ENCODE measurements at regions not wholly inside any gene's neighbourhood (a gene's known extent, or its start where the extent isn't known, plus 50 kb on each side); places are given as distances from the start of the nearest gene placed in this dataset.

DNA sequence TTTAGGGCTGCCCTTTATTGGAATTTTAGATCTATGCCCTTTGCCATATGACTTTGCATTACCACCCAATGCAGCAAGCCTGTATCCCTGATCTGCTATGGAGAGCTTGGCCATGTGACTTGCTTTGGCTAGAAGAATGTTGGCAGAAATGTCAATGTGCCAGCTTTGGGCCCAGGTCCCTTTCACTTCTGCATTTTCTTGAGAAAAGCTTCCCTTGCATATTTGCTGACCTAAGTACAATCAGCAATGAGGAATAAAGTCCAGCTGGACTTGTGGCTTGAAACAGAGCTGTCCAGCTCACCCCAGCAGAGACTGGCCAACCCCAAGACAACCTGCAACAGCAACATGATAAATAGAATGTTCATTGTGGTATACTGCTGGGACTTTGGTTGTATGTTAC is 135.9 kb downstream of the PAH start:
- no peak for DNase-seq

- DNase-seq, result no peak
Measured at GRCh38 chr12:102776041-102776440, 141.0 kb downstream of the PAH start.

DNA sequence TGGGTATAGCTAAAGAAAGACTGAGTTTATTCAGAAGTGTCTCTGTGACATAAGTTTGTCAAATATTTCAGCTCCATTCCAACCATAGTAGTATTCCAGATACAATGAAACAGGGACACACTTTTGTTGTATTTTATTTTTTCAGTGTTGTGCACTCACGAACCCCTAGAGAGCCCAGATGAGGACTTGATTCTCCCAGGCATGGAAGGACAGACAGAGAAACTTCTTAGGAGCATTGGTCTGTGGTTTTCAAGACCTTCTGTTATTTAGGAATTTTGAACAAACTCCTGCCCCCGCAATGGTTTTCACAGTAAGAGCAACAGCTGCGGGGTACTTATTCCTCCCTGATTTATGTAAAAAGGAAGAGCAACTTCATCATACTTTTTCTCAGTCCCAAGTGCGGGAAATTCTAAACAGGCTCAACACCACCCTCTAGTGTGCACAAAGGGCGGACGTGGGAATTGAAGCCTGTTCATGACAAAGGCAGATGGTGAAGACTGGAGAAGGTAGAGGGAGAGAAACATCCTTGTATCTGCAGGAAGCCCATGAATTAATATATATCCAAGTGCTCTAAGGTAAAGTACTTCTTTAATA is 147.6 kb downstream of the PAH start:
- DNase-seq, result peak; percentile 49

DNA sequence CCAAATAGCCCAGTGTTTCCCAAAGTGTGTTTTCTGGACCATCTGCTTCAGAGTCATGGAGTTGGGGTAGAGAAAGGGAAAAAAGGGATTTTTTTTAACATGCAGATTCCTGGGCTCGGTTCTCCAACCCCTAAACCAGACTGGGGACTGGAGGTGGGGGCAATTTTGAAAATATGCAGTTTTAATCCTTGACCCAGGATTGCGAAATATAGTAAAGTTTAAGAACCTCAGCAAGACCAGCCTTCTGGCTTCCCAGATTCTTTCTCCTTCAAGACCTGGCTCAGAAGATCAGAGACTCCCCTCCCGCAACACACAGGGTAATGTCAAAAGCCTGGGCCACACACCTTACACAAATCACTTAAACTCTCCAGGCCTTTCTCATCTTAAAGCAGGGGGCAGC is 150.1 kb downstream of the PAH start:
- DNase-seq, result no peak

DNA sequence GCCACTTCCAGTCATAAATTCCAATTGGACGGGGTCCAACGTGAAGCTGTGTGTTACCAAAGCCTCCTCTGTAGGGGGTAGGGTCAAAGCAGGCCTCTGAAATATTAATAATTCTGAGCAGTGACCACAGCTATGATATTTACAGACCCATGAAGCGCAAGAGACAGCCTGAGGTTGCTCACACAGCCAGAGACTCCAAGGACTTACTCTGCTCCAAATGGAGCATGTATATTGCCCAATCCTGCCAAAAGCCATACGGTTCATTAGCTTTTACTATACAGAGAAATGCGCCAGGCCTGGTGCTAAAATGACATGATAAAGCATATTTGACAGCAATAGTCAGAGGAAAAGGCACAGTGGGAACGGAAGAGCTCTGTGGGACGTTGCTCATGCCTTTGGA is 151.3 kb downstream of the PAH start:
- no peak for DNase-seq

GRCh38 chr12:102763471-102763870 is 153.6 kb downstream of the PAH start:
- DNase-seq, result no peak

DNA sequence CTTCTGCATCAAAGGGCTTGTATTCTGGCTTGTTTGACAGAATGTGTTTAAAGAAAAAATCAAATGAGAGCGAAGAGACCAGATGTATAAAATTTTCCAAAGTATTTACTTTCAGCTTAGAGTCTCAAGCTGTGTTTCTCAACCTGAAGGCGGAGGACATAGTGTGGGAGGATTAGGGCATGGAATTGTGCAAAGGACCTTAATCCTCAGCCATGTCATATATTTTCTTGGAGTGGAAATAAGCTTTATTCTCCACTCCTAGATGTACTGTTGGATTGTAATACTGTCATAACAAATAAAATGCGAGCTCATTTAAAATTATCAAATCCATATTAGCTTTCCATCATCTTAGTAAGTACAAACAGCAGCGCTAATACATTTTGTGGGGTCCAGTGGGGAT is 154.0 kb downstream of the PAH start:
- DNase-seq, result no peak

DNA sequence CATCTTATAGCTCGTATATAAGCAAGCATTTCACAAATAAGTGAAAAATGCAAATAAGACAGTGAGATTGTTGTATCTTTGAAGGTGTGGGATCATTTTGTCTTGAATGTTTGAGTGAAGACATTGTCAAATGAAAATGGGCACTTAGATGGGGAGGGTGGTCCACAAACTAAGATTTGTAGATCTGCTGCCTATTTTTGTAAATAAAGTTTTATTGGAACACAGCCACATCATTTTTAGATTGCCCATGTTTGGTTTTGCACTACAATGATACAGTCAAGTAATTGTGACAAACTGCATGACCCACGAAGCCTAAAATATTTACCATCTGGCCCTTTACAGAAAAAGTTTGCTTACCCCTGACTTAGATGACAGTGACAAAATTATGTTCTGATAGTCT is 156.7 kb downstream of the PAH start:
- no peak for DNase-seq

- DNase-seq, result no peak
Measured at GRCh38 chr12:102759466-102759865, 157.6 kb downstream of the PAH start.

DNA sequence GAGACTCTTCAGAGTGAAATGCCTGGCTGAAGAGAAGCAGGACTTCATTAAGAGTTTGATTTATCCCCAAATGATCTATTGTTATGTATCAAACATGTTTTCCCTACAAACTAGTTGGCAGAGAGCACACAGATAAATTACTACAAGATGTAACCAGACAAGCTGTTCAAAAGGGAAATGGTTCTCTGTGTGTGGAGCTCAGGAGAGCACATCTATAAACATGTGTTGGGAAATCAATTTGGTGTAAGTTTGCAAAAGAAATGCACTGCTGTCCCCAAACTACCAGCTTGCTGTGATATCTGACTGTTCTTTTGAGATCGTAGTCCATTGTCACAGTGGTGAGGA is 159.2 kb downstream of the PAH start:
- DNase-seq, result no peak

- DNase-seq, result no peak
Measured at GRCh38 chr12:102757154-102757881, 159.7 kb downstream of the PAH start.

GRCh38 chr12:102756530-102756929 is 160.5 kb downstream of the PAH start:
- DNase-seq, result no peak

DNA sequence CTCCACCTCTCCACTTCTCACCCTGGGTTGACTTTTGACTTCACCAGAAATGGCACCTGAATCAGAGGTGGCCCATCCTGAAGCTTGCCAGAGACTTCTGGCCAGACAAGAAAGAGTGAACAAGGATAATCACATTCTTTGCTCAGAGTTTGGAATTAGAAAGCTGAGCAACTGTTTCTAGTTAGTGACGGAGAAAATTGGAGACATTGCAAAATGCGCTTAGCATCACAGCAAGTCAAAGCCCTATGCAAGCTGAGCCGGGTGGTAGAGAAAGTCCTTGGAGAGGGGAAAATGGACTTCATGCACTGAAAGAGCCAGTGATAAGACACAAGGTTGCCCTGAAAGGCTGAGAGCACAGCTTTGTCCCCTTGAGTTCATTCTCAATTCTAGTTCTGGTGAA is 161.8 kb downstream of the PAH start:
- no peak for DNase-seq

DNA sequence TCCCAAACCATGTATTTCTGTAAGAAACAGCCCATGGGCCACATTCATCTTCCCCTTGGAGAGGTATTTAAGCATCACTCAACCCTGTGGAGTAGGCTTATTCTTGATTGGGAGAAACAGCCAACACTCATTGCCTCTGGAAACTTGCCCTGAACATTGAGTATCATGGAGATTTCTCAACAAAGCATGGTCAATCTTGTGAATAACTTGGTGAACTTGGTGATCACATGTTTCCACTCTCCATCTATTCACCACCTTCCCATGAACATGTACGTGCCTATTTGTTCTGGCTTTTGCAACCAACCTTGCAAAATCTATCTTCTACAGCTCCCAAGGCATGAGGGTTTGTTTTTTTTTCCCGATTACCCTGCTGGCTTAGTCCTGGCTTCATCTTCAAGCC is 163.2 kb downstream of the PAH start:
- DNase-seq, result no peak

GRCh38 chr12:102748704-102749103 is 168.3 kb downstream of the PAH start:
- DNase-seq, result no peak

DNA sequence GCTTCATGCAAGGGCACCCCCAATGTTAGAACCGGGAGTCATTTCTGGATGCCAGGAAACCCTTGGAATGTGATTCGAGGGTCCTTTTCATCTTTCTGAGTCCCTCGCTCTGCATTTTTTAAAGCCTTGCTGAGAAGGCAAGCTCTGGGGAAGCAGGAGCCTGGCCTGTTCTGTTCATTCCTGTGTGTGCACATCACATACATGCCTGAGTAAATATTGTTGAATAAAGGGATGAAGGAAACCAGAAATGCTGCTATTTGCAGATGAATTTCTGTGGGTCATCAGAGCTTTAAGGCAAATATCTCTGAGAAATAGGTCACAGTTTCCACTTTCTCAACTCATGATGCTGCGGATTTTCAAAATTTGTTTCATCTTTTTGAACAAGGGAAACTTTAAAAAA is 170.1 kb downstream of the PAH start:
- no peak for DNase-seq

DNA sequence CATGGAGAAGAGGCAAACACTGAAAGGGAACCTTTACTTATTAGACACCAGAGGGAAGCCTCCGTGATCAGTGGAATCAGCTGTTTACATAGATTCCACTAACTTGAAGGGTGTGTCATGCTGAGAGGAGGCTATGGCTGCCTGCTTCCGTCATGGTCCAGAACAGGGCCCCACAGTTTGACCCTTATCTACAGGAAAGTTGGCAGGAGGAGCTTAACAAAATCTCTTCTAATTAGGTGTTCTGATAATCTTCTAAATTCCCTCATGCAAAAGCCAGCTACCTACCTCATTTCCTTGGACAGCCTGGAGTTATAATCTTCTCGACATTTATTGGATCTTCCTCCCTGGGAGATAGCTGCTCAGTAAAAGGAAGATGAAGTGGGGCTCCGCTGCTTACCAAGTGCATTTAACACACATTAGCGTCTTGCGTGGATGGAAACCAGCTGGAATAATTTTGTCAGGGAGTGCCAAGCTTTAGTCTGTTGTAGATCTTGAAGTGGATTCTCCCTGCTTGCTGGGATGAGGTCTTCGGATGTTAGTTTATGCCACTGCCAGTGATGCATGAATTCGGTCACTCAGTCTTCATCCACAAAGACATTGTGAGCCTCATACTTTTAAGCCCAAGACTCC is 171.0 kb downstream of the PAH start:
- no peak for DNase-seq

- no peak for DNase-seq
Measured at GRCh38 chr12:102741196-102741595, 175.8 kb downstream of the PAH start.

GRCh38 chr12:102740141-102740955 is 176.7 kb downstream of the PAH start:
- DNase-seq, result no peak

- DNase-seq, result no peak
Measured at GRCh38 chr12:102736328-102736727, 180.7 kb downstream of the PAH start.

DNA sequence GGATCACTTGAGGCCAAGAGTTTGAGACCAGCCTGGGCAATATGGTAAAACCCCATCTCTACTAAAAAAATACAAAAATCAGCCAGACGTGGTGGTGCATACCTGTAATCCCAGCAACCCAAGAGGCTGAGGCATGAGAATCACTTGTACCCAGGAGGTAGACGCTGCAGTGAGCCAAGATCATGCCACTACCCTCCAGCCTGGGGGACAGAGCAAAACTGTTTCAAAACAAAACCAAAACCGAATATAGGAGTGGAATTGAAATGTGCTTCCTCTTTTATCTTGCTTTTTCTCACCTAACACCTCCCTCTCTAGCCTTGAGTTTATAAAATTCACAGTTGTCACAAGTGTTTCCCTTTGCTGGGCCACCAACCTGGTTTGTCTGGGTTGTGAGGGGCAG is 181.9 kb downstream of the PAH start:
- peak; percentile 19 for DNase-seq

- DNase-seq, result no peak
Measured at GRCh38 chr12:102730996-102731395, 186.0 kb downstream of the PAH start.

DNA sequence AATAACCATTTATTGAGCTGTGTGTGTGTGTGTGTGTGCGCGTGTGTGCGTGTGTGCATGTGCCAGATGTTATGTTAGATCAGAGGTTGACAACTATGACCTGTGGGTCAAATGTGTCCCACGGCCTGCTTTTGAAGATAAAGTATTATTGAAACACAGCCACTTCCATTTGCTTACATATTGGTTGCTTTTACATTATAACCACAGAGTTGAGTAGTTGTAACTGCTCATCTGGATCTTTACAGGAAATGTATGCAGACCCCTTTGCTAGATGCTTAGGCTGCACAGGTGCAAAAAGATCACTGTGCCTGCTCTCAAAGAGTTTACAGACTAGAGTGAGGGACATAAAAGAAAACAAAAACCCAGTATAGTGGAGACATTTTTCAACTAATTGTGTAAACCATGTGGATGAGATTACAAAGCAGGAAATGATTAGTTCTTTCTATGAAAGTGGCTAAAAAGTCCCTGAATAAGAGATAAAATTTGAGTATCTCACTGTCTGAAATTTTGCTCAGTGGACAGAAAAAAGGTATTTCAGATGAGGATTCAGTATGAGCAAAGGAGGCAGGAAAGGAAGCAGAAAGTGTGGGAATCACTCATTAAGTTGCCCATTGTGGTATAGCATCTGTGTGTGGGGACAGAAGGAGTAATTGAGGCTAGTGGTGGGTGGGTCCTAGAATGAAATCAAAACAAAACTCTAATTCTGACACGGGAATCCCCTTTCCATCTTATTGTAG is 188.4 kb downstream of the PAH start:
- peak; percentile 43 for DNase-seq

All from activated CD4-positive, alpha-beta T cell treated with anti-CD3 and anti-CD28 coated beads, Interleukin-2, Interleukin-6, amounts not matched to agents 100 ng/mL and 50 ng/mL, durations not matched to agents 16 hours and 8 hours (primary cell).